ENCODE measurements at regions not wholly inside any gene's neighbourhood (a gene's known extent, or its start where the extent isn't known, plus 50 kb on each side); places are given as distances from the start of the nearest gene placed in this dataset.
A peak's percentile ranks its signal among the peaks of the same experiment; 100 is the strongest.
"Not testable (repeated sequence)": the region's sequence is repeated elsewhere in the genome, so short reads cannot be mapped to it uniquely, and the experiment has no call there.

- no peak for DNase-seq (ENCODE audit: low spot score)
Measured at GRCh38 chr15:62639906-62640605, 402.5 kb upstream of the TPM1 start.

DNA sequence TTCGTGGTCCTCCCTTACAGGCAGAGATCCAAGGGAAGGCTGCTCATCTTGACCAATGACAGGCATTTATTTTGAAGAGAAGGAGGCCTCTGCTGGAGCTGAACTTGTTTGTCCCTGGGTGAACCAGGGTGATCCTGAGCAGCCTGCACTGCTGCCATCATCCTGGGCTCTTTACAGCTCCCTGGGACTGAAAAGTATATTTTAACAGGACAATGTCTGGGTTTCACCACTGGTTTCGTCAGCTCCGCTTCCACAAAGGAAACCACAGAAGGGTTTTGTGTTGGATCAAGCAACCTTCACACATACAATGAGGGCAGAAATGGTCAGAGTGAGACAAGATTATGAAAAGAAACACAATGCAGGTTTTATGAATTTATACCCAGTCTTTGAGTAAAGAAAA lies 400.7 kb upstream of the TPM1 start:
- no peak for DNase-seq (ENCODE audit: low spot score)

DNA sequence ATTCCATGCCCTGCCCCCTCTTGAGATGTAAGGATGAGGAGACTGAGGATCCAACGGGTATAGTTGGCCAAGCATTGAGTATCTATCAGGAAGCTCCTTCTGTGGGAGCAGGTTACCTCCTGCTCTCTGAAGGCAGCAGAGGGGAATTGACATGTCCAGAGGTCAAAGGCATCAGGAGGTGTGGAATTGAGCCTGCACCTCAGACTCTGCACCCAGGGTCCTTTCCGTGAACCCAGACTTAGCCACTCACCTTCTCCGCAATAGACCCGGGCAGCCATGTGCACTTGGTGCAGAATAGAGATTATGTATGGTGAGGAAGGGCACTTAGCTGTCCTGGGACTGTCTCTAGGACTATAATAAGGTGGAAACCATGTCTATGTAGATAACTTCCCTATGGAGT lies 399.0 kb upstream of the TPM1 start:
- no peak for DNase-seq (ENCODE audit: low spot score)

GRCh38 chr15:62644216-62644888 lies 398.2 kb upstream of the TPM1 start:
- no peak for DNase-seq (ENCODE audit: low spot score)

DNA sequence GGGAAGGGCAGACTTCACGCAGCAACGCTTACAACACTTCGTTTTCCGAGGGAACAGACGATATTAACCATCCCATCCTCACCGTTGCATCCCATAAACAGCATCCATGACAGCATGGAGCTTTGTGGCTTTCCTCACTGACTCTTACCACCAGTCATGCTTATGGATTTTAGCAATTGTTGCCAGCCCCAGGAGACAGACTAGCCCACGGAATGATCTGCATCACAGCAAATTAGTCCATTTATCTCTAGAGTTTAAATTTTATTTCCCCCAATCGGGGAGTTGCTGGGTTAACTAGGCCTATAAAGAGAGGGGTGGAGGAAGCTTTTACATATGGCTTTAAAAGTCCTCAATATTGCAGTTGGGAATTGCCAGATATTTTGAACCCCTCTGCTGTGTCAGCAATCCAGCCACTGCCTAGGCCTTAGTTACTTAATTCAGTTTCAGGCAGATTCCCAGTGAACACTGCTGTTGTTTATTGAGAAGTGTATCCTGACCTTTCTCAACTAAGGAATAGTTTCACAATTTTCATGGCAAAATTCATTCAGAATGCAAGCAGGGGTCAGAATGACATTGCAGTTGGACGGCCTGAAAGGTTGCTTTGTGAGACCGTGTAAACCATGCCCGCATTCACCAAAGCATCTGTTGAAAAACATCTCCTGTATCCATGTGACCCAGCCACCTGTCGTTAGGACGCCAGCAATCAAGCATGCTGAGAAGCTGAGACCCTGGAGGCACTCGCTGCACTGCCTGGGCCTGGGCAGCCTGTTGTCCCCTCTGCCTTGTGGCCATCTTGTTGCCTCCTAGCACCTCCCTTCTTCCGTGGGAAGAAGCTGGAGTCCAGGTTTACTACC lies 397.4 kb upstream of the TPM1 start:
- DNase-seq (ENCODE audit: low spot score) = peak; percentile 22

DNA sequence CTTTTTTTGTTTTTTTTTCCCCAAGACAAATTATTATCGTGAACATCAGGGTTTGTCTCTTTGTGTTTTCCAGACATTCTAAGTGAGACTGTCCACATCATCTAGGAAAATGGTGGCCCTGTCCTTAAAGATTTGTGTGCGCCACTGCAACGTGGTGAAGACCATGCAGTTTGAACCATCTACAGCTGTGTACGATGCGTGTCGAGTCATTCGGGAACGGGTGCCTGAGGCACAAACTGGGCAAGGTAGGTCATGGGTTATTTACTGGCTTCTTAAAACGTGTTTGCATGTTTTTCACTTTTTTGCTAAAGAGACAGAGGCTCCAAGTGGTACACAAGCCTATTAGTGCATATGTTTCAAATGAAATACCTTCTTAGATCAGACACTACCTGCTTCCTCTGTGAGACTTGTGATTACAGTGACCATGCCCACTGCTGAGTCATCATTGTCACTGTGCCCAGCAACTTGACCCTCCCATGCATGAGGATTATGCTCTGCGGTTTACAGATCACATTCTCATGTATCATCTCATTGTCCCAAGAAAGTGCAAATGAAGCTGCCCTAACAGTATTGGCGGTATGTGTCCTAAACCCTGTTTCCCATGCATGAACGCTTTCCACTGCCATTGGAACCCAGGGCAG lies 395.2 kb upstream of the TPM1 start:
- DNase-seq (ENCODE audit: low spot score) = no peak

GRCh38 chr15:62647843-62648505 lies 394.6 kb upstream of the TPM1 start:
- no peak for DNase-seq (ENCODE audit: low spot score)

DNA sequence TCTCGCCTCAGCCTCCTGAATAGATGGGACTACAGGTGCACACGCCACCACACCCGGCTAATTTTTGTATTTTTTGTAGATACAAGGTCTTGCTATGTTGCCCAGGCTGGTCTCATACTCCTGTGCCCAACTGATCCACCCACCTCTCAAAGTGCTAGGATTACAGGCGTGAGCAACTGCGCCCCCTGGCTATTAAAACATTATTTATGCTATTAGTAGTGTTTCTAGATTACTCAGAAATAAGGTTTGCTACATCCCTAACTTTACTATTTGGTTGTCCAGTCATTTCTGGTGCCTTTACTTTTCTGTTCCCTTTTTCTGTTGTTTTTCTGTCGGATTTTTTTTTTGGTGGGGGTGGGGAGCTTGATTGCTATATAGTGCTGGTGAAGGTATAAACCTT lies 393.6 kb upstream of the TPM1 start:
- no peak for DNase-seq (ENCODE audit: low spot score)

GRCh38 chr15:62649793-62650420 lies 392.6 kb upstream of the TPM1 start:
- DNase-seq (ENCODE audit: low spot score) = peak; percentile 51

GRCh38 chr15:62653122-62653521 lies 389.4 kb upstream of the TPM1 start:
- DNase-seq (ENCODE audit: low spot score) = peak; percentile 32

GRCh38 chr15:62656071-62656470 lies 386.5 kb upstream of the TPM1 start:
- DNase-seq (ENCODE audit: low spot score) = no peak

GRCh38 chr15:62657501-62657900 lies 385.0 kb upstream of the TPM1 start:
- DNase-seq (ENCODE audit: low spot score) = not testable (repeated sequence)

- peak; percentile 31 for DNase-seq (ENCODE audit: low spot score)
Measured at GRCh38 chr15:62658498-62658897, 384.0 kb upstream of the TPM1 start.

GRCh38 chr15:62663547-62663946 lies 379.0 kb upstream of the TPM1 start:
- DNase-seq (ENCODE audit: low spot score) = no peak

DNA sequence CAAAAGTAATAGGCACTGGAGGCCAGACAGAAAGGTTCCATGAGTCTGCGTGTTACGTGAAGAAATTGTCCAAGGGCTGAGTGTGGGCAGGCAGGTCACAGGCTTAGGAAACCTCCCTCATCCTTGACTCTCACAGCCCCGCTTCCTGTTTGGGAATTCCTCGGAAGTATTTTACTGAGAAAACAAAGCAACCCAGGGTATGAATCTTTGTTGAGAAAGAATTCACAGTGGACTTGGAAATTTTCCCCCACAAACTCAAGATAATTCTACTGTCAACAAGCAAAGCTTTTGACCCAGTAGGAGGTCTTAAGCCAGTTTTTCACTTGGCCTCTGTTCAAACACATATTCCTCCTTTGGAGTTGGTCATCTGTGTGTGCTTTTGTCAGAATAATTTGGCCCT lies 377.1 kb upstream of the TPM1 start:
- DNase-seq (ENCODE audit: low spot score) = no peak

DNA sequence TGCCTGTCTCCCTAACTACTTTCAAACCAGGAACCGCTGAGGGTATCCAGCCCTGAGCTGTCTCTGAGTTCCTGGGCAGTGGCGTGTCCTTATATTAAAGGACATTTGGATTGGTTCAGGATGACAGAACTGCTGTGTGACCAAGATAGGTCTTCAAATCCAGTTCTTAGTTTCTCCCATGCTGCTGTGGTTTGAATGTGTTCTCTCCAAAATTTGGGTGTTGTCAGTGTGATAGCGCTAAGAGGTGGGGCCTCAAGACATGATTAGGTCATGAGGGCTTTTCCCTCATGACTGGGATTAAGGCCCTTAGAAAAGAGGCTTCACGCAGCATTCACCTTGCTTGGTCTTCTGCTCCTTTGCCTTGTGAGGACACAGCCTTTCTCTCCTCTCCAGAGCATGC lies 376.5 kb upstream of the TPM1 start:
- no peak for DNase-seq (ENCODE audit: low spot score)

DNA sequence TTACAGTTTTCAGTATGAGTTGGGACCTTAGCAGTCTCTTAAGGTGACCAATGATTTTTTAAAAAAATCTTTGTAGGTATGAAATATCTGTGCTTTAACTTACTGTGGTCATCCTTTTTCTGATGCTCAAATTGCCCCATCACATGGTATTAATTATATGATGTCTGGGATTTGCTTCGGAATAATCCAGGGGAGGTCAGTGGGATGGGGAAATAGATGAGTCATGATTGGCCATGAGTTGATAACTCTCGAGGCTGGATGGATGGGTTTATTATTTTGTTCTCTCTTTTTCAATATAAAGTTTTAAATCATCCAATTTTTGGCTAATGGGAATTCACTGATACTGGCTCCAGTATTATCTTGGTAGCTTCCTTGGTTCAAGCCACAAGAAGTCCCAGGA lies 370.3 kb upstream of the TPM1 start:
- DNase-seq (ENCODE audit: low spot score) = no peak

GRCh38 chr15:62676891-62677290 lies 365.7 kb upstream of the TPM1 start:
- DNase-seq (ENCODE audit: low spot score) = no peak

DNA sequence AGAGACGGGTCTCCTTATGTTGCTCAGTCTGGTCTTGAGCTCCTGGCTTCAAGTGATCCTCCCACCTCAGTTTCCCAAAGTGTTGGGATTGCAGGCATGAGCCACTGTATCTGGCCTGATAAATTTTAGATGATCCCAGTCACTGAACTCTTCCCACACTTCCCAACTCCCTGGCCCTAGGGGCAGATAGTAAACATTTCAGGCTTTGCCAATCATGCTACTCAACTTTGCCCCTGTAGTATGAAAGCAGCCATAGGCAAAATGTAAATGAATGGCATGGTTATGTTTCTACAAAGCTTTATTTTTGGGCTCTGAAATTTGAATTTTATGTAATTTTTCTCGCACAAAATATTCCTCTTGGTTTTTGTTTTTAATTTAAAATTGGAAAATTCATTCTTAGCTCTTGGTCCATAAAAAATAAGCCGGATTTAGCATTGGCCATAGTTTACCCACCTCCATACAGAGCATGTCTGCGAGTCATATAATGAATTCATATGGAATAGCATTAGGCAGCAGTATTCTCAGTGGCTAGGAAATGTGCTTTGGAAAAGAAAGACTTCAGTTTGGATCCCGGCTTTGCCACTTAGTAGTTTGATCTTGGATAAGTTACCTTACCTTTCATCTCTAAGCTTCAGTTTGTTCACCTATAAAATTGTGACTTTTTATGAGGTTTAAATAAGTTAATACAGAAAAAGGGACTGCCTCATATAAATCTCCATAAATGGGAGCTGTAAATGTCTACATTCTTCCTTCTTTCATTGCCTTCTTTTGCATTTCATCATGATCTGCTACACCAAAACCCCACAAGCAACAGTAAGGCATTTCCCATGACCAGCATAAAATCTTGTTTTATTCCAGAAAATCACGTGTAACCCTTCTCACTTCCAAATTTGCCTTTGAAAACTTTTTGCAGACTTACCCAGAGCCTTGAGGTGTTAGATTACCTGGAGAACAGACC lies 360.3 kb upstream of the TPM1 start:
- no peak for DNase-seq (ENCODE audit: low spot score)

DNA sequence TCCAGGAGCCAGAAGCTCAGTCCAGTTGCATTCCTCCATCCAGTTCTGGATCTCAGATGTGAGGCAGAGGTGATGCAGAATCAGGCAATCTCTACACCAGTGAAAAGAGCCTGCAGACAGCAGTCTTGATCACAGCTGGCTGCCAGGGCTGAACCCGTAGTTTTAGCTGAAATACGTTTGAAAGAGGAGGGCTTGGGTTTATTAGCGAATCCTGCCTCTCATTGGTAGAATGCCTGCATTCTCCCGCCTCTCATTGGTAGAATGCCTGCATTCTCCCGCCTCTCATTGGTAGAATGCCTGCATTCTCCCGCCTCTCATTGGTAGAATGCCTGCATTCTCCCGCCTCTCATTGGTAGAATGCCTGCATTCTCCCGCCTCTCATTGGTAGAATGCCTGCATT lies 359.4 kb upstream of the TPM1 start:
- DNase-seq (ENCODE audit: low spot score) = not testable (repeated sequence)

All from umbilical cord (tissue), 1 donor.